ENCODE measurements at regions not wholly inside any gene's neighbourhood (a gene's known extent, or its start where the extent isn't known, plus 50 kb on each side); places are given as distances from the start of the nearest gene placed in this dataset.

DNA sequence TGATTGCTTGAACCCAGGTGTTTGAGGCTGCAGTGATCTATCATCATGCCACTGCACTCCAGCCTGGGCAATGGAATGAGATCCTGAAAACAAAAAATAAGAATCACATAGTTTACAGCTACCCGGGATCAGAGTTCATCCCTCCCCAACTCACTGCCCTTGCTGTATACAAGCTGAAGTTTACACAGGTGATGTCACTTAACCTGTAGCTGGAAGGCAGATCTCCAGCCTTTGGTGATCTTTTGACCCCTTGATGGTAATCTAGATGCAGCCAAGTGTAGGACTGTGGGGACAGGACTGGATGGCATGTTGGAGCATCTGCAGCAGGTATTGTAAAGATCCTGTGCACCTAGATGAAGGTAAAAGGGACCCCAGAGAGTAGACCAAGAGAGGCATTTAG, 66.7 kb upstream of the SLC14A2 start:
- no peak for TF ChIP-seq POLR2A (IDR thresholded peaks at IDR 0.05)
- TF ChIP-seq, protein P1, sequence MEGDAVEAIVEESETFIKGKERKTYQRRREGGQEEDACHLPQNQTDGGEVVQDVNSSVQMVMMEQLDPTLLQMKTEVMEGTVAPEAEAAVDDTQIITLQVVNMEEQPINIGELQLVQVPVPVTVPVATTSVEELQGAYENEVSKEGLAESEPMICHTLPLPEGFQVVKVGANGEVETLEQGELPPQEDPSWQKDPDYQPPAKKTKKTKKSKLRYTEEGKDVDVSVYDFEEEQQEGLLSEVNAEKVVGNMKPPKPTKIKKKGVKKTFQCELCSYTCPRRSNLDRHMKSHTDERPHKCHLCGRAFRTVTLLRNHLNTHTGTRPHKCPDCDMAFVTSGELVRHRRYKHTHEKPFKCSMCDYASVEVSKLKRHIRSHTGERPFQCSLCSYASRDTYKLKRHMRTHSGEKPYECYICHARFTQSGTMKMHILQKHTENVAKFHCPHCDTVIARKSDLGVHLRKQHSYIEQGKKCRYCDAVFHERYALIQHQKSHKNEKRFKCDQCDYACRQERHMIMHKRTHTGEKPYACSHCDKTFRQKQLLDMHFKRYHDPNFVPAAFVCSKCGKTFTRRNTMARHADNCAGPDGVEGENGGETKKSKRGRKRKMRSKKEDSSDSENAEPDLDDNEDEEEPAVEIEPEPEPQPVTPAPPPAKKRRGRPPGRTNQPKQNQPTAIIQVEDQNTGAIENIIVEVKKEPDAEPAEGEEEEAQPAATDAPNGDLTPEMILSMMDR (IDR thresholded peaks at IDR 0.05) = no peak
- no peak for DNase-seq
- H3K9me3 ChIP-seq = no peaks in the 10 kb centered on the region
- intact Hi-C loops (cut with DNase I; ENCODE audit: low total_unique reads) = no loop called here
- H3K36me3 ChIP-seq = no peaks in the 10 kb centered on the region
- no peak overlapping the region for H3K27ac ChIP-seq
- no peaks in the 10 kb centered on the region for H3K27me3 ChIP-seq
- no peak overlapping the region for H3K4me3 ChIP-seq
- H3K4me1 ChIP-seq = no peaks in the 10 kb centered on the region

DNA sequence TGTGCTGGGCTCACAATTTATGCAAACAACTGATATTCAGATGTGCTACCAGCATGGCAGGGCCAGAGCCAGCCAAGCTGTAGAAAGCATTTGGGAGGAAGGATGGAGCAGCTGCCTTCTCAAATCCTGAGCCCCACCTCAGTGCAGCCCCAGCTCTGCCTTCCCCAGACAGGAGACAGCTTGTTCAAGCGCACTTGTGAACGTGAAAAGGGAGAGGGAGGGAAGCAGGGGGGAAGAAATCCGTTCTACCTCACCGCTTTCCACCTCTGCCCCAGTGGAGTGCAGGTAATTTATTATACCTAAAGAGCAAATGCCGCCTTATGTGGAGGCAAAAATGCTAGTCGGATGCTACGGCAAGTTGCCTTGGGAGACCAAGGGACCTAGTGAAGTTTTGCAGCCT, 66.0 kb upstream of the SLC14A2 start:
- Histone ChIP-seq H3K4me3 (no peak overlapping the region), H3K4me1 (no peaks in the 10 kb centered on the region), H3K36me3 (no peaks in the 10 kb centered on the region), H3K9me3 (no peaks in the 10 kb centered on the region), H3K27me3 (no peaks in the 10 kb centered on the region), H3K27ac (no peak overlapping the region)
- TF ChIP-seq, protein P1 (IDR thresholded peaks at IDR 0.05) = no peak
- no peak for TF ChIP-seq POLR2A (IDR thresholded peaks at IDR 0.05)
- no peak for DNase-seq
- intact Hi-C loops (cut with DNase I; ENCODE audit: low total_unique reads) = no loop called here

DNA sequence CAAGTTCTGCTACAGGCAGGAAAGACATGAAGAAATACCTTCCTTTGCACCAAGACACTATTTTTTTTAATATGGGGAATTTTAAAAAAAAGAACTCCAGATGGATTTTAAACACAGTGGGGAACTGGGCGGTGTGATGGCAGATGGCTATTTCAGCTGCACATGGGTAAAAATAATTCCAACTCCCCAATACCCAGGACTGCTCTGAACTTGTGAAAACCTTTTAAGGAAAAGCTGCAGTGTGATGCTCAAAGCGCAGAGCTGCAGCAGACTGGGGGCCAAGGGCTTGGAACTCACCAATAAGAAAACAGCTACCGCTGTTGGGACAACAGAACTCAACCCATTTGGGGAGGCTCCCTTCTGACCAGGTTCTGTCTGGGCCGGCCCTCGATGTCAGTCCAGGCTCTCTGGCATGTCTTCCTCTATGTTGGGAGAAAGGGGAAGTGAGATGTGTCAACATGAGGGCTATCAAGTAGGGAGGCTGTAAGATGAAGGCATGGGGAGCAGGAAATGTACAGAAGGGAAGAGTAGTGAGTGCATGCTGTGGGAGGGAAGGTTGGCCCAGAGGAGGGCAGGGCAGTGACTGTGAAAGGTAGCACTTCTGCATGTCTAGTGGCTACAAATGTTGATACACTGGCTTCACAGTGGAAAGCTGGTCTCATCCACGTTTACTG, 64.0 kb upstream of the SLC14A2 start:
- Histone ChIP-seq H3K27me3 (no peaks in the 10 kb centered on the region), H3K9me3 (no peaks in the 10 kb centered on the region), H3K36me3 (no peaks in the 10 kb centered on the region), H3K4me1 (no peaks in the 10 kb centered on the region), H3K4me3 (no peak overlapping the region), H3K27ac (no peak overlapping the region)
- DNase-seq = no peak
- intact Hi-C loops (cut with DNase I; ENCODE audit: low total_unique reads) = no loop called here
- TF ChIP-seq, protein P1 (IDR thresholded peaks at IDR 0.05) = no peak
- no peak for TF ChIP-seq POLR2A (IDR thresholded peaks at IDR 0.05)

DNA sequence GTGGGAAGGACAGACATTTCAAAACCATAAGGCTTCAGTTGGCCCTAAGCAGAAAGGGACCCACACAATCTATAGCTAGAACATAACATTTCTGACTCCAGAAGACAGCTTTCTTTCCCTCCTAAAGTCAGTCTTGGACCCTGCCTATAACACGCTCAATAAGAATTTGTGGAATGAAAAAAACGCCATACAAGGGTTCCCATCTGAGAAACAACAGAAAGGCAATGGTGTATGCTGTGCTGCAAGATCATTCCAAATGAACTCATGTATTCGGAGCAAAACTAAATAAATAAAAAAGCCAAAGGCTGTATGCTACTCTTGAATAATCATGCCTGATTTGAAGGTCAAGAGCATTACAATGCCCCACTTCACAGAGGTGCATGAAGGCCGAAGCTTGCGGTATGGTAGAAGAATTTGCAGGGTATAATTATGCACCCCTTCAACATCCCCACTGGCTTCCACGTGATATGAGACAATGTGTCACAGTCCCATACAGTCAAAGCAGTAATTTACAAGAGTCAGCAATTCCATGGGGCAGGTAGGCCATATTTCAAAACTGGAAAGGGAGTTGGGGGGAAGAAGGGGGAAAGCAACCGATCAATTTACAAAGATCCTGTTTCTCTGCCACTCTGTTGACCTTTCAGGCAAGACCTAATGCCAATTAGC, 61.4 kb upstream of the SLC14A2 start:
- Histone ChIP-seq H3K4me1 (no peaks in the 10 kb centered on the region), H3K4me3 (no peak overlapping the region), H3K27me3 (no peaks in the 10 kb centered on the region), H3K36me3 (no peaks in the 10 kb centered on the region), H3K9me3 (no peaks in the 10 kb centered on the region), H3K27ac (peak overlapping the region in 1 of 2 donors; percentile 12)
- no peak for DNase-seq
- intact Hi-C loops (cut with DNase I; ENCODE audit: low total_unique reads) = no loop called here
- TF ChIP-seq, protein P1 (IDR thresholded peaks at IDR 0.05) = no peak
- no peak for TF ChIP-seq POLR2A (IDR thresholded peaks at IDR 0.05)

DNA sequence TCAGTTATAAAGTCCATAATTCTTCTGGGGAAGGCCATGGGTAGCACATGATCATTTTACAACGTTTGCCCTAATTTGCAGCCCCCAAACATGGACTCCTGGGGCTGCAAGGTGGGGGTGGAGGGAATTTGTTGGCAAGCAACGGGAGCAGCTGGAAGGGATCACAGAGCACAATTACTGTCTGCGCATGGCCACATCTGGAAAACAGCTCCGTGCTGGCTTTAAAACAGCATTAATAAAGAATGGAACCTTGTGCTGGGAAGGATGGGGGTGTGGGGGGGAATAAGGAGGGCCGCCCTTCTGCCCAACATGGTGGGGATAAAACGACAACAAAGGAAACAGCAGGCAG, 60.9 kb upstream of the SLC14A2 start:
- Histone ChIP-seq H3K4me3 (no peak overlapping the region), H3K9me3 (no peaks in the 10 kb centered on the region), H3K27me3 (no peaks in the 10 kb centered on the region), H3K4me1 (no peaks in the 10 kb centered on the region), H3K27ac (peak overlapping the region in 1 of 2 donors; percentile 12), H3K36me3 (no peaks in the 10 kb centered on the region)
- DNase-seq = peak in 1 of 2 donors; percentile 61
- TF ChIP-seq POLR2A (IDR thresholded peaks at IDR 0.05) = no peak
- TF ChIP-seq, protein P1 (IDR thresholded peaks at IDR 0.05) = no peak
- intact Hi-C loops (cut with DNase I; ENCODE audit: low total_unique reads) = no loop called here
